Heart left ventricle (tissue), 16 donors: ENCODE measurements at regions not wholly inside any gene's neighbourhood (a gene's known extent, or its start where the extent isn't known, plus 50 kb on each side); places are given as distances from the start of the nearest gene placed in this dataset.

Experiments
- ATAC-seq, 4 donors: fragments of 200-7000 bp; cut with Tn5 transposase; one replicate each; pipeline ENCODE4 v1.9.1; 2020 to 2022; ENCODE audit warnings: moderate library complexity in 4 of 4, mild to moderate bottlenecking in 3 of 4, moderate number of reproducible peaks in 1 of 4
- DNase-seq, 5 donors: peaks; one replicate each; pipeline ENCODE4 v3.0.0-alpha.2; 2020
- H3K27ac ChIP-seq, 12 donors: fragments of 200-600 bp; sonication (generic) in 4 of 12; one replicate each; pipeline versions ENCODE4 v1.5.0 to v1.8.0; 2016 to 2022; ENCODE audit warnings: mild to moderate bottlenecking in 2 of 12
- H3K27me3 ChIP-seq, 9 donors: fragments of 200-600 bp; sonication (generic) in 2 of 9; one replicate each; pipeline versions ENCODE4 v1.5.1 to v1.8.0; 2016 to 2022; ENCODE audit warnings: mild to moderate bottlenecking in 3 of 9
- H3K36me3 ChIP-seq, 9 donors: fragments of 200-600 bp; sonication (generic) in 2 of 9; one replicate each; pipeline versions ENCODE4 v1.5.0 to v1.8.0; 2018 to 2022; ENCODE audit warnings: mild to moderate bottlenecking in 2 of 9
- H3K4me1 ChIP-seq, 12 donors: fragments of 200-600 bp; sonication (generic) in 4 of 12; one replicate each; pipeline versions ENCODE4 v1.5.0 to v1.8.0; 2016 to 2022; ENCODE audit warnings: mild to moderate bottlenecking in 3 of 12
- H3K4me3 ChIP-seq, 12 donors: fragments of 200-600 bp; sonication (generic) in 4 of 12; one replicate each; pipeline versions ENCODE4 v1.5.0 to v1.8.0; 2017 to 2022; ENCODE audit warnings: mild to moderate bottlenecking in 9 of 12, moderate library complexity in 4 of 12
- H3K9me3 ChIP-seq, 12 donors: fragments of 200-600 bp; sonication (generic) in 4 of 12; one replicate each; pipeline versions ENCODE4 v1.5.0 to v1.8.0; 2016 to 2022; ENCODE audit warnings: mild to moderate bottlenecking in 1 of 12
- POLR2A ChIP-seq, 2 donors: fragments of 450-650 bp; IDR thresholded peaks; one replicate each; pipeline ENCODE4 v1.6.1; 2017; ENCODE audit warnings: antibody characterized with exemption in 2 of 2, mild to moderate bottlenecking in 2 of 2, moderate library complexity in 2 of 2
- WGBS, 4 donors: extraction: QIAGEN DNeasy Blood & Tissue Kit in 2 of 4; methylation state at CpG; one replicate each; pipeline versions ENCODE4 v1.1.5 to v1.1.7; 2013 to 2018; 5-methylcytosine and 5-hydroxymethylcytosine counted together
- intact Hi-C, 10 donors: fragments of 100-400 bp; cut with DNase I; formaldehyde crosslinking; loops; one replicate each; pipeline versions ENCODE4 v1.11.1 to v1.14.2; 2022
- TF ChIP-seq, protein P1 (sequence below), 12 donors: fragments of 200-600 bp; sonication (generic) in 4 of 12; IDR thresholded peaks; one replicate each; pipeline versions ENCODE4 v1.5.0 to v1.8.0; 2018 to 2022; ENCODE audit warnings: antibody characterized with exemption in 12 of 12, mild to moderate bottlenecking in 5 of 12
- donor health status: ischemic (EF 13 %, LVEDD 7.1; RV severe dilation, severe dysfunction).
- donor health status: healthy with polysubstance abuse.
- donor health status: DM: no; HTN: yes; CAD: no.
- donor health status: DM: no; HTN: no; CAD: no.
- donor health status: ischemic (EF 25% LVEDD 6.9; RV normal size, moderate dysfunction).
- donor health status: ischemic (EF 25% LVEDD 5.7; RV mildly dilated, moderate dysfunction).
- donor health status: healthy.
- donor health status: DM: yes; HTN: yes; CAD: no.
- donor health status: ischemic (EF 35%, LVEDD 5.7; RV mildly dilated, moderate dysfunction).
- donor health status: nonischemic (EF 11% LVEDD 7.7; RV severe dilation, severe dysfunction).
- donor health status: DM: yes; HTN: yes; CAD: no.
- donor health status: PGD.
- donor health status: ischemic (EF 29% LVEDD 5.4; RV normal size, mild dysfunction).
- donor health status: nonischemic (EF 23%, LVEDD 6.1; RV moderate dilation, normal function).

DNA sequence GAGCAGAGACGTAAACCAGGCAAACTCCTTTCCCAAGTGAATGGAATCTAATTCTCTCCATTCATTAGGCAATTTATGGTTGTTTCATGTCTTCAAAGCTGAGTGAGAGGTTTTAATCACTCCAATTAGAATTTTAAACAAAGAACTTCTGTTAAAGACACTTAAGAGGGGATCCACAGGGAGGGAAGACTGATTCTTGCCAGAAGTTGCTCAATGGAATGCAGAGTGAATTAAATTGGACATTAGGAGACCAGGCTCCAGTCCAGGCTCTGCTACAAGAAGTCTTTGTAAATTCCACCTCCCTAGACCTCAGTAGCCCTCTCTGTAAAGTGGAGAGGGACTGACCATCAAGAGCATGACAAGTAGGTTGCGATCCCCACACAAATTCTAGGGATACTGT, 130.7 kb upstream of the TMEM72 start:
- WGBS, 4 donors = 64 to 84% (median 79%) methylated on average over 2 of the region's 2 CpGs
- no peak overlapping the region for H3K27ac ChIP-seq
- TF ChIP-seq POLR2A (IDR thresholded peaks at IDR 0.05) = no peak
- TF ChIP-seq, protein P1, sequence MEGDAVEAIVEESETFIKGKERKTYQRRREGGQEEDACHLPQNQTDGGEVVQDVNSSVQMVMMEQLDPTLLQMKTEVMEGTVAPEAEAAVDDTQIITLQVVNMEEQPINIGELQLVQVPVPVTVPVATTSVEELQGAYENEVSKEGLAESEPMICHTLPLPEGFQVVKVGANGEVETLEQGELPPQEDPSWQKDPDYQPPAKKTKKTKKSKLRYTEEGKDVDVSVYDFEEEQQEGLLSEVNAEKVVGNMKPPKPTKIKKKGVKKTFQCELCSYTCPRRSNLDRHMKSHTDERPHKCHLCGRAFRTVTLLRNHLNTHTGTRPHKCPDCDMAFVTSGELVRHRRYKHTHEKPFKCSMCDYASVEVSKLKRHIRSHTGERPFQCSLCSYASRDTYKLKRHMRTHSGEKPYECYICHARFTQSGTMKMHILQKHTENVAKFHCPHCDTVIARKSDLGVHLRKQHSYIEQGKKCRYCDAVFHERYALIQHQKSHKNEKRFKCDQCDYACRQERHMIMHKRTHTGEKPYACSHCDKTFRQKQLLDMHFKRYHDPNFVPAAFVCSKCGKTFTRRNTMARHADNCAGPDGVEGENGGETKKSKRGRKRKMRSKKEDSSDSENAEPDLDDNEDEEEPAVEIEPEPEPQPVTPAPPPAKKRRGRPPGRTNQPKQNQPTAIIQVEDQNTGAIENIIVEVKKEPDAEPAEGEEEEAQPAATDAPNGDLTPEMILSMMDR (IDR thresholded peaks at IDR 0.05) = no peak
- H3K9me3 ChIP-seq = no peaks in the 10 kb centered on the region
- no peaks in the 10 kb centered on the region for H3K36me3 ChIP-seq
- H3K27me3 ChIP-seq = no peaks in the 10 kb centered on the region
- DNase-seq = no peak
- no peak for ATAC-seq
- peaks cover 0 to 3% (median 0%) of the 10 kb centered on the region in 12 donors for H3K4me1 ChIP-seq
- no peak overlapping the region for H3K4me3 ChIP-seq
- intact Hi-C loops = no loop called here

DNA sequence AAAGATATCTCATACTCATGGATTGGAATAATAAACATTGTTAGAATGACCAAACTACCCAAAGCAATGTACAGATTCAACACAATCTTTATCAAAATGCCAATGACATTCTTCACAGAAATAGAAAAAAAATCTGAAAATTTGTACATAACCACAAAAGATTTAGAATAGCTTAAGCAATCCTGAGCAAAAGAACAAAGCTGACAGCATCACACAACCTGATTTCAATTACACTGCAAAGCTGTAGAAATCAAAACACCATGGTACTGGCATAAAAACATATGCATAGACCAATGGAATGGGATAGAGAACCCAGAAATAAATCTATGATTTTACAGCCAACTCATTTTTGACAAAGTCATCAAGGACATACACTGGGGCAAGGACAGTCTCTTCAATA, 130.0 kb upstream of the TMEM72 start:
- Histone ChIP-seq H3K4me3 (no peak overlapping the region), H3K9me3 (no peaks in the 10 kb centered on the region), H3K36me3 (no peaks in the 10 kb centered on the region), H3K4me1 (peaks cover 0 to 3% (median 0%) of the 10 kb centered on the region in 12 donors), H3K27ac (no peak overlapping the region), H3K27me3 (no peaks in the 10 kb centered on the region)
- ATAC-seq (no peak), DNase-seq (no peak)
- TF ChIP-seq, protein P1 (IDR thresholded peaks at IDR 0.05) = no peak
- no peak for TF ChIP-seq POLR2A (IDR thresholded peaks at IDR 0.05)
- intact Hi-C loops = no loop called here

DNA sequence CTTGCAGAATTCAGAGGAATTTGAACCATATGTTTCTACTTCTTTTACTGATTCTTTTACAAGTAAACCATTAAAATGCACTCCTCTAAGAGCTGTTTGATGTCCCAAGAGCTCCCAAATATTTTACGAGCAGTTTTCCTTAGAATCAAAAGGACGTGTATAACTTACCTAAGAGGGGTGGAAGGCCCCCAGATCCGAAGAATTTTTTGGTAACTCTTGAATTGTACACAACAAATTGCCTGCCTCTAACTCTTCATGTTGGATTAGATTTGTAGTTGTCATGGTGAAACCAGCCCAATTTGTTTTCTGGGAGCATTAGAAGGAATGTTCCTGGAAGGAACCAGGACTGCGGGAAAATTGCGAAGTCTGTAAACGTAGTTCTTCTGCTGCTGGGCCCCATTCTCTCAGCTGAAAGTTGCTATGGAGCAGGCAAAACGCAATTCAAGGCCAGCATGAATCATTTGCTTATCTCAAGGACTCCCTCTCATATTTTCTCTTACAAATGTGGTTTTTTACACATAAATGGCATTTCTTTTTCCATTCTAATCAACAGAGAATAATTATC, 124.8 kb upstream of the TMEM72 start:
- Histone ChIP-seq H3K4me3 (no peak overlapping the region), H3K27ac (no peak overlapping the region), H3K9me3 (no peaks in the 10 kb centered on the region), H3K36me3 (no peaks in the 10 kb centered on the region), H3K27me3 (no peaks in the 10 kb centered on the region), H3K4me1 (peaks cover 0 to 1% (median 0%) of the 10 kb centered on the region in 12 donors)
- WGBS, 4 donors = 74 to 83% (median 77%) methylated on average over 7 of the region's 7 CpGs
- DNase-seq (no peak), ATAC-seq (peak in 1 of 4 donors; percentile 64)
- TF ChIP-seq POLR2A (IDR thresholded peaks at IDR 0.05) = no peak
- TF ChIP-seq, protein P1 (IDR thresholded peaks at IDR 0.05) = no peak
- intact Hi-C loops = no loop called here

DNA sequence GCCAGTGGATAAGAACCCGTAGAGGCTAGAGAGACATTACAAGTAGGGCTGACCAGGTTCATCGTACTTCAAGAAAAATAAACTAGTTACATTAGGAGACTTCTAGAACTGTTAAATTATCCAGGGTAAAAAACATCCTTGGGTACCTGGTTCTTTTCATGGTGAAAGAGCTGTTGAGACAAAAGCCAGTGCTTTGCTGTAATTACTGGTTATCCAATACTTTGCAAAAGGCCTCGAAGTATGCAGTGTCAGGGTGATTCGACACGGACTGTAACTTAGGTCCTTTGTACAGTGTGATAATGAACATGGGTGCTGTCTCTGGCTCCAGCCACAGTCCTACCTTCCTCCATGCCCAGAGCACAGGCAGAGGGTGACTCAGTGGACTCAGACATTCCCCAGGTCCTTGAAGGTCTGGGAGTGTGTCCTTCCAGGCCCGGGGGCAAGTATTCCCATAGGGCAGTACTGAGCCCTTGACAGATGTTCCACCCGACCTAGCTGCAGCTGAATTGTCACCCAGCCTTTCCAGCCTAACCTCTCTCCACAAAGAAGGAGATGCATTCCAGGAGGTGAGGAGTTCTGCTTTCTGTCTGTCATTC, 123.6 kb upstream of the TMEM72 start:
- intact Hi-C loops = no loop called here
- TF ChIP-seq POLR2A (IDR thresholded peaks at IDR 0.05) = no peak
- TF ChIP-seq, protein P1 (IDR thresholded peaks at IDR 0.05) = no peak
- no peak for DNase-seq
- Histone ChIP-seq H3K4me3 (no peak overlapping the region), H3K9me3 (no peaks in the 10 kb centered on the region), H3K27me3 (no peaks in the 10 kb centered on the region), H3K27ac (no peak overlapping the region), H3K36me3 (no peaks in the 10 kb centered on the region), H3K4me1 (peaks cover 0 to 6% (median 0%) of the 10 kb centered on the region in 12 donors)
- ATAC-seq = no peak
- 78 to 92% (median 84%) methylated on average over 7 of the region's 7 CpGs for WGBS, 4 donors
